Stimulated activated CD8-positive, alpha-beta memory T cell treated with anti-CD3 and anti-CD28 coated beads, Interleukin-4, amount 100 ng/mL, for 48 hours (primary cell): ENCODE measurements at regions not wholly inside any gene's neighbourhood (a gene's known extent, or its start where the extent isn't known, plus 50 kb on each side); places are given as distances from the start of the nearest gene placed in this dataset.
"Not testable (repeated sequence)": the region's sequence is repeated elsewhere in the genome, so short reads cannot be mapped to it uniquely, and the experiment has no call there.

Source experiments
- DNase-seq: peaks from one replicate; pipeline ENCODE4 v3.0.0-alpha.2; 2020

DNA sequence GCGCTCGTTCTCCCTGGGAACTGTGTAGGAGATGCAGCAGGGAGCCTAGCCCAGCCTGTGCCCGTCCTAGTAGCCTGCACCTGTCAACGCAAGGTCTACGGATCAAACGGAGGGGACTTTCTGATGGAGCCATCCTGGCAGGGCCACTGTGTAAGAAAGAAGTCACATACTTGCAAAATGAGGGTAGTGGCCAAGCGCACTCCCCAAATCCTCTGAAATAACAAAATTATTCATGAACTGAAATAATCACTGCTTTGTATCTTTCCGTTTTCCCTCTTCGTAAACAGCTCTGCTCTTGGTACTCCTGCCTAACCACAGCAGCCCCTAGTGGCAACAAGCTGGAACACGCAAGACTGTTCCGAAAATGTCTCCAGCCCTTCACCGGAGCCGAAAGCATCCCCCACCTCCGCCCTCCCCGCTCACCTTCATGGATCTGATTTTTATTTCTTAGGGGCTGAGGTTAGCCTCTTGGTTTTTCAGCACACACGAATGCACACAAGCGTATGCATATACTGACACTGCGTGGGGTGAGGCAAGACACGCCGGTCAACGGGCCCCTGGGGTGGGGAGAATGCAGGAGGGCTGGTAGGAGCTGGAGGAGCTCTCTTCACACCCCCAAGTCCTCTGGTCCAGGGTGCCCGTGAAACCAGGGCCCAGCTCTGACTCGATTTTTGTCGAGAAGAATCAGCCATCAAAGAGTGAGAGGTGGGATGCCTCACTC is 100.8 kb downstream of the ABCC12 start:
- DNase-seq = peak; percentile 46

DNA sequence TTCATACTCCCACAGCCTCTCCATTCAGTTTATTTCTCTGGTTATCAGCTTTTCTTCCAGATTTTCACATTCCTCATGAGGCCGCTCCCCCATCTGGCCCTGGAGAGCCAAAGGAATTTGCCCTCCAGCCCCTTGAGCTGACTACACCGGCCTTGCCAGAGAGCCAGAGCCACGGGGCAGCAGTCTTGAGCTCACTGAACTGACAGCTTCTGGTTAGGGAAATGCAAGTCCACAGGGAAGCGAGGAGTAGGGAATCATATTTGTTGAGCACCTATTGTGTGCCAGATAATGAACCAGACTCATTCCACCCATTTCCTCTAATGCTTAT is 102.4 kb downstream of the ABCC12 start:
- DNase-seq = no peak

- no peak for DNase-seq
Measured at GRCh38 chr16:48052731-48053417, 102.9 kb downstream of the ABCC12 start.

DNA sequence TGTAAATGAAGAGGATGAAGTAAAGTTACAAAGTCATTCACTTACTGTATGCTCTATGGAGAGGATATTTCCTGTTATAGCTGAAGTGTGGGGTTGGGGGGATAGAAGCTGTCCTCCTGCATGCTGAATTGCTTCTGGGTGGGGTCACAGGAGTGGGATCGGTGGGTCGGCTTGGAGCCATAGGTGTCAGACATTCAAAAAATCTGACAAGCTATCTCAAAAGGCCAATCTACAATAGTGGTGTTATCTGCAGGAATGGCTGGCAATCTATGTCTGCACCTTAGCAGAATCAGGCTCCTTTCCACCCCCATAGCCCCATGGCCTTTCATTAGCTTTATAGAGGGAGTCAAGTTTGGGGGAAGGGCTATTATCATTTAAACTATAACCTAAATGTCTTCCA is 104.9 kb downstream of the ABCC12 start:
- DNase-seq = no peak

DNA sequence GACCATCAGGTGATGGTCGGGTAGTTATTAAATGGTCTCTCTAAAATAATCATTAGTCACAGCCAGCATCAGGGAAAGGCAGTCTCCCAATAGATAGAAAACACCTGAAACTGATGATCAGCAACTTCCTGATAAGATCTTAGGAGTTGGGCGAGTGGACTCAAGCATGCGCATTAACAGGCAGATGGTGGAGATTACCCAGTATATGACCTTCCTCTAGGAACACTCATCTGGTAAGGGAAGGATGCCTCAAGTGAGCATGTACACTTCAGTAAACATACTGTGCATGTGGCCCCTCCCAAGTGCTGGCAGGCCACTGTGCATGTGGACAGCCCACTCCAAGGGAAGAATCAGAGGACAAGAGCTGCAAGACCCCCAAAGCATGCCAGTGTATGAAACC is 105.9 kb downstream of the ABCC12 start:
- DNase-seq = no peak

- DNase-seq = no peak
Measured at GRCh38 chr16:48047720-48048119, 108.1 kb downstream of the ABCC12 start.

GRCh38 chr16:48047241-48047640 is 108.6 kb downstream of the ABCC12 start:
- no peak for DNase-seq

DNA sequence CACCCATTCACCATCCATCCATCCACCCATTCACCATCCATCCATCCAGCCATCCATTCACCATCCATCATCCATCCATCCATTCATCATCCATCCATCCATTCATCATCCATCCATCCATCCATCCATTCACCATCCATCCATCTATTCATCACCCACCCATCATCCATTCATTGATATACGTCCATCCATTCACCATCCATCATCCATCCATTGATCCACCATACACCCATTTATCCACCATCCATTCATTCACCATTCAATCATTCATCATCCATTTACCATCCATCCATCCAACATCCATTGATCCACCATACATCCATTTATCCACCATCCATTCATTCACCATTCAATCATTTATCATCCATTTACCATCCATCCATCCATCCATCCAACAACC is 111.7 kb downstream of the ABCC12 start:
- DNase-seq = no peak

DNA sequence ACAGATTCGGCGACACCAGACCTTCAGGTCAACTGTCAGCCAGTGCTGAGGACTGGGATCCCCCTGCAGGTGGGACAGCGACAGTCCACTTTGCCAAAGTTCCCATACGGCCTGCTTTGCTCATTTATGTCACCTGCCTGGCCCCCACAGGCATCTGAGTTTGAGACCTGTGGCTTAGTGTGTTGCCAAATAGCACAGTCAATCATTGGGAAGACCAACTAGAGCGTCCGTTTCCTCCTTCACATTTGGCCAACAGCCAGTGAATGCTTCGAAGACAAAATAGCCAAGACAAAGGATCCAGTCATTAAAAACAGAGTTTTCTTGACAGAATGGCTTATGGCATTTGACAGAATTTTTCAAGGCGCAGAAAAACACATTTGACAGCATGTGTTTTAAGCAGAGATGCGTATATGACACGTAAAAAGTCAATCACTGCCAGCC is 113.8 kb downstream of the ABCC12 start:
- DNase-seq = no peak

- DNase-seq = no peak
Measured at GRCh38 chr16:48035142-48035541, 120.7 kb downstream of the ABCC12 start.

GRCh38 chr16:48030926-48031325 is 124.9 kb downstream of the ABCC12 start:
- no peak for DNase-seq

GRCh38 chr16:48029768-48030167 is 126.0 kb downstream of the ABCC12 start:
- DNase-seq = no peak

GRCh38 chr16:48025359-48025758 is 130.4 kb downstream of the ABCC12 start:
- DNase-seq = no peak

DNA sequence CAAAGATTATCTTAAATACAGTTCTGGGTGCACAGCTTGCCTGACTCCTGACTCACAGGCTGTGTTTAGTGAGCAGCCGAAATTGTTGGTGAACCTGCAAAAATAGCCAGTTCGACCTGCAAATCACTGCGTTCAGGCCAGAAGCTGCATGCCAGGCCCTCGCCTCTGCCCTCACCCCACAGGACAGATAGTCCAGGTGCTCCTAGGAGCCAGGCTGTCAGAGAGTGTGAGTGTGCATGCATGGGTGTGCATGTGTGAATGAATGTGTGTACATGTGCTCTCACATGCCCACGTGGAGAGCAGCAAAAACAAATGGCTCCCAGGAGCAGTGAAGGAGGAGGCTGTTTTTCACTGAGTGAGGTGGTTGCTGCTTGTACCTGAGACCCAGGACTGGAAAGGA is 131.8 kb downstream of the ABCC12 start:
- DNase-seq = no peak

- DNase-seq = no peak
Measured at GRCh38 chr16:48022496-48022895, 133.3 kb downstream of the ABCC12 start.

DNA sequence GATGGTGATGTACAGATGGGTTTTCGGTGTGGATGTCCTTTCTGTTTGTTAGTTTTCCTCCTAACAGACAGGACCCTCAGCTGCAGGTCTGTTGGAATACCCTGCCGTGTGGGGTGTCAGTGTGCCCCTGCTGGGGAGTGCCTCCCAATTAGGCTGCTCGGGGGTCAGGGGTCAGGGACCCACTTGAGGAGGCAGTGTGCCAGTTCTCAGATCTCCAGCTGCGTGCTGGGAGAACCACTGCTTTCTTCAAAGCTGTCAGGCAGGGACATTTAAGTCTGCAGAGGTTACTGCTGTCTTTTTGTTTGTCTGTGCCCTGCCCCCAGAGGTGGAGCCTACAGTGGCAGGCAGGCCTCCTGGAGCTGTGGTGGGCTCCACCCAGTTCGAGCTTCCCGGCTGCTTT is 135.2 kb downstream of the ABCC12 start:
- not testable (repeated sequence) for DNase-seq

GRCh38 chr16:48014349-48015135 is 141.3 kb downstream of the ABCC12 start:
- DNase-seq = no peak

DNA sequence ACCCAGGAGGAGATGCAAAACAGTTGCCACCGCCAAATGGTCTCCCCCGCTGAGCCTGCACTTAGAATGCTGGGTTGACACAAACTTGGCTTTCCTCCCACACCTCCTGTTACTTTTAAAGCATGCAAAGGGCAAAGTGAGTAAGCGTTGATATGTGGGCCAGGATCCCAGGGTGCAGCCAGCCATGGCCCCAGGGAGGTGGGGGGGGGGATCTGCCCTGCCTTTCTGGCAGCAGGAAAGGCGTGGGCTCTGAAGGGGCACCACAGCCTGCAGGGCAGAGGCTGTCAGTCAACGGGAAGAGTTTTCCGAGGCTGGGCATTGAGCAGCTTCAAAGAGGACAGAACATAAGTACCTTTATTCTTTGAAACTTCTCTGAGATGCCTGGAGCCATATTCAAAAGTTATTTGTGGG is 142.3 kb downstream of the ABCC12 start:
- no peak for DNase-seq

- no peak for DNase-seq
Measured at GRCh38 chr16:48011878-48012658, 143.7 kb downstream of the ABCC12 start.

DNA sequence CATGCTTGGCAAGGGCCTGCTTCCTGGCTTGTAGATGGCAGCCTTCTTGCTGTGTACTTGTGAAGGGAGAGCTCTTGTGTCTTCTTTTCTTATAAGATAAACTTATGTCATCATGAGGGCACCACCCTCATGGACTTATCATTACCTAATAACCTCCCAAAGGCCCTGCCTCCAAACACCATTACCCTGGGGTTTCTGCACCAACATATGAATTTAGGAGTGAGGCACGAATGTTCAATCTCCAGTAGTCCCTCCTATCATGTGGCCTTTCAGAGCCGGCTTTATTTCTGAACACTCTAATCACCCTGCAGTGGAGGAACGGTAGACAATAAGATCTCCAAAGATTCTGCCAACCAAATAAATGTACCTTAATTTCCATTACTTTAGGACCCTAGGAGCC is 144.3 kb downstream of the ABCC12 start:
- DNase-seq = no peak

GRCh38 chr16:48008011-48008525 is 147.7 kb downstream of the ABCC12 start:
- DNase-seq = no peak

GRCh38 chr16:48004141-48004695 is 151.6 kb downstream of the ABCC12 start:
- no peak for DNase-seq
